Mesenchymal stem cell (in vitro differentiated cells and primary cell): ENCODE measurements at regions not wholly inside any gene's neighbourhood (a gene's known extent, or its start where the extent isn't known, plus 50 kb on each side); places are given as distances from the start of the nearest gene placed in this dataset.

Experiments
- DNase-seq: peaks from one replicate; pipeline ENCODE4 v3.0.0-alpha.2; 2013
- H2AFZ ChIP-seq: one replicate; pipeline ENCODE4 v1.6.1; 2013; ENCODE audit warnings: low read depth, mild to moderate bottlenecking, control low read depth, inconsistent platforms, low read length, moderate library complexity
- H2AK5ac ChIP-seq: 2 replicates; pipeline ENCODE4 v1.6.1; 2013; ENCODE audit warnings: low read length, moderate library complexity, mild to moderate bottlenecking, inconsistent platforms; ENCODE audit not compliant: severe bottlenecking
- H2BK120ac ChIP-seq: one replicate; pipeline ENCODE4 v1.6.1; 2013; ENCODE audit warnings: low read depth, mild to moderate bottlenecking, inconsistent platforms, low read length, moderate library complexity
- H2BK12ac ChIP-seq, 2 experiments: one replicate each; pipeline ENCODE4 v1.6.1; 2013; ENCODE audit warnings: inconsistent platforms in 2 of 2, low read length in 2 of 2, mild to moderate bottlenecking in 2 of 2, moderate library complexity in 2 of 2, control low read depth in 1 of 2
- H2BK15ac ChIP-seq: one replicate; pipeline ENCODE4 v1.6.1; 2013; ENCODE audit warnings: mild to moderate bottlenecking, low read depth, inconsistent platforms; ENCODE audit not compliant: poor library complexity, severe bottlenecking
- H2BK5ac ChIP-seq: 2 replicates; pipeline ENCODE4 v1.6.1; 2013; ENCODE audit warnings: low read depth, mild to moderate bottlenecking, low read length, control low read depth, inconsistent platforms; ENCODE audit not compliant: poor library complexity, severe bottlenecking
- H3K14ac ChIP-seq, 2 experiments: one replicate each; pipeline ENCODE4 v1.6.1; 2013; ENCODE audit warnings: inconsistent platforms in 2 of 2, low read length in 2 of 2, control low read depth in 1 of 2, mild to moderate bottlenecking in 1 of 2, moderate library complexity in 1 of 2
- H3K18ac ChIP-seq, 2 experiments: one replicate each; pipeline ENCODE4 v1.6.1; 2013; ENCODE audit warnings: inconsistent platforms in 2 of 2, low read length in 2 of 2, control low read depth in 1 of 2, low read depth in 1 of 2, mild to moderate bottlenecking in 1 of 2
- H3K23ac ChIP-seq, 2 experiments: one replicate each; pipeline ENCODE4 v1.6.1; 2013; ENCODE audit warnings: inconsistent platforms in 2 of 2, low read length in 2 of 2, mild to moderate bottlenecking in 2 of 2, moderate library complexity in 2 of 2, control low read depth in 1 of 2
- H3K27ac ChIP-seq: 2 replicates; pipeline ENCODE4 v1.5.1; 2013; ENCODE audit warnings: mild to moderate bottlenecking, moderate library complexity, low read length, control low read depth, inconsistent platforms; ENCODE audit not compliant: poor library complexity, severe bottlenecking
- H3K27me3 ChIP-seq, 2 experiments: 2 replicates each; pipeline versions ENCODE4 v1.6.1 to v1.7.0; 2013; ENCODE audit warnings: low read length in 2 of 2, mild to moderate bottlenecking in 2 of 2, moderate library complexity in 2 of 2, control low read depth in 1 of 2, inconsistent platforms in 1 of 2; ENCODE audit not compliant: control insufficient read depth in 1 of 2, insufficient read depth in 1 of 2
- H3K36me3 ChIP-seq, 2 experiments: 2 replicates each; pipeline versions ENCODE4 v1.6.1 to v1.7.0; 2013; ENCODE audit warnings: low read length in 2 of 2, control low read depth in 1 of 2, inconsistent platforms in 1 of 2, low read depth in 1 of 2, mild to moderate bottlenecking in 1 of 2; ENCODE audit not compliant: insufficient read depth in 2 of 2, control insufficient read depth in 1 of 2
- H3K4ac ChIP-seq, 2 experiments: one replicate each; pipeline ENCODE4 v1.6.1; 2013; ENCODE audit warnings: inconsistent platforms in 2 of 2, low read length in 2 of 2, mild to moderate bottlenecking in 2 of 2, moderate library complexity in 2 of 2, control low read depth in 1 of 2, low read depth in 1 of 2
- H3K4me1 ChIP-seq: 2 replicates; pipeline ENCODE4 v1.6.1; 2013; ENCODE audit warnings: low read depth, low read length, control low read depth; ENCODE audit not compliant: control insufficient read depth, insufficient read depth
- H3K4me2 ChIP-seq: 2 replicates; pipeline ENCODE4 v1.6.1; 2013; ENCODE audit warnings: low read length, mild to moderate bottlenecking, inconsistent platforms; ENCODE audit not compliant: poor library complexity, severe bottlenecking
- H3K4me3 ChIP-seq, 2 experiments: 2 replicates each; pipeline versions ENCODE4 v1.5.1 to v1.7.0; 2013; ENCODE audit warnings: low read length in 2 of 2, mild to moderate bottlenecking in 2 of 2, control low read depth in 1 of 2, low read depth in 1 of 2; ENCODE audit not compliant: insufficient read depth in 1 of 2
- H3K79me1 ChIP-seq: replicated peaks from 2 replicates; pipeline ENCODE4 v1.6.1; 2013; ENCODE audit warnings: mild to moderate bottlenecking, control low read depth, low read length, inconsistent platforms; ENCODE audit not compliant: poor library complexity, severe bottlenecking
- H3K9ac ChIP-seq: 2 replicates; pipeline ENCODE4 v1.7.0; 2013; ENCODE audit warnings: mild to moderate bottlenecking, low read length, moderate library complexity
- H3K9me3 ChIP-seq: 2 replicates; pipeline ENCODE4 v1.7.0; 2013; ENCODE audit warnings: mild to moderate bottlenecking, low read length; ENCODE audit not compliant: control insufficient read depth
- H4K8ac ChIP-seq: one replicate; pipeline ENCODE4 v1.6.1; 2013; ENCODE audit warnings: inconsistent platforms, mild to moderate bottlenecking, low read length, moderate library complexity
- H4K91ac ChIP-seq: one replicate; pipeline ENCODE4 v1.6.1; 2013; ENCODE audit warnings: mild to moderate bottlenecking, low read length, inconsistent platforms
- WGBS: methylation state at CpG from one replicate; pipeline ENCODE4 v1.1.7; 2013; ENCODE audit warnings: mixed read lengths; 5-methylcytosine and 5-hydroxymethylcytosine counted together

DNA sequence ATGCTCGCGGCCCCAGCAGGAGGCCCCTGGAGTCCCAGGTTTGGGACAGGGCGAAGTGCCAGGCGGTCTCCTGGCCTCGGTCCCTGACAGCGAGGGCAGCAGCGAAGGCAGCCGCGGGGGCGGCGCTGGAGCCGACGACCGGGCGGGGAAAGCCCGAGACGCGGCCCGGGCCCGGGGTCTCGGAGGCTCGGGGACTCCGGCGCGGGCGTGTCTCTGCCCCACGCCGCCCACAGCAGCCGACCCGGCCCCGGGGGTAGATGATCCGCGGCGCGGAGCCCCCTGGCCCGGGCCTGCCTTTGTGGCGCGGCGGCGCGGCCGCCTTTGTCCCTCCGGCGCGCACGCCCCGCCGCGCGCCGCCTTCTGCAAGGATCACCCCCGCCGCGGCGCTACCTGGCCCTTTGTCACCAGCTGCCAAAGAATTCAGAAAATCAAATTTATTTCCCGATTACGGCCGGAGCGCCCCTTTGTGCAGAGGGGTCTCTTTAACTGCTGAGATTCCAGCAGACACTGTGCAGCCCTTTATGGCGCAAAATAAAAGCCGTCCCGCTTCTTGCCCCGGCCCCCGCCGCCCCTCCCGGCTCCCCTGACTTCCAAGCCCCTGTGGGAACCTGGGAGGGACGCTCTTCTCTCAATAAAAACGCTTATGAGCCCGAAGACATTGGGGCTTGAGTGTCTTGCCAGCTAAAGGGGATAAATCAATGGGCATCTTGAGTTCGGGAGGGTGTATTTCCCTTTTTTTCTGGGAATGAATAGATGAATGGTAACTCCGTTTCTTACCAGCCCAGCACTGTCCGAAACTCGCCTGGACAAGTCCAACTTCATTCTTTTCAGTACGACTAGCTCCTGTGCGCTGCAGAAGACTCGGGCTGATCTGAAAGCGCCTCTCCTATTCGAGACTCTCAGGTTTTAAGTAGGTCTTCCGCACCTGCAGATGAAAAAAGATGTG lies 68.4 kb downstream of the HES1 start:
- Histone ChIP-seq H3K9me3 (no peaks in the 10 kb centered on the region), H3K4me2 (peak overlapping the region; percentile 54), H3K36me3 (no peaks in the 10 kb centered on the region), H2AK5ac (no peak overlapping the region), H3K27ac (no peak overlapping the region), H3K14ac (no peak overlapping the region), H2BK15ac (peak overlapping the region; percentile 83), H3K4me1 (no peaks in the 10 kb centered on the region), H3K27me3 (peaks cover 33 to 69% of the 10 kb centered on the region in 2 experiments), H2AFZ (peak overlapping the region; percentile 78), H4K91ac (no peak overlapping the region), H2BK5ac (no peak overlapping the region), H3K23ac (no peak overlapping the region), H3K4me3 (peak overlapping the region in 1 of 2 experiments; percentile 44), H2BK12ac (peak overlapping the region in 1 of 2 experiments; percentile 76), H3K9ac (no peak overlapping the region), H3K79me1 (no peaks in the 10 kb centered on the region), H4K8ac (peak overlapping the region; percentile 83), H3K4ac (no peak overlapping the region), H3K18ac (peak overlapping the region; percentile 23 to 38), H2BK120ac (peak overlapping the region; percentile 46)
- no peak for DNase-seq
- WGBS, result 16% methylated on average over 76 of the region's 79 CpGs

DNA sequence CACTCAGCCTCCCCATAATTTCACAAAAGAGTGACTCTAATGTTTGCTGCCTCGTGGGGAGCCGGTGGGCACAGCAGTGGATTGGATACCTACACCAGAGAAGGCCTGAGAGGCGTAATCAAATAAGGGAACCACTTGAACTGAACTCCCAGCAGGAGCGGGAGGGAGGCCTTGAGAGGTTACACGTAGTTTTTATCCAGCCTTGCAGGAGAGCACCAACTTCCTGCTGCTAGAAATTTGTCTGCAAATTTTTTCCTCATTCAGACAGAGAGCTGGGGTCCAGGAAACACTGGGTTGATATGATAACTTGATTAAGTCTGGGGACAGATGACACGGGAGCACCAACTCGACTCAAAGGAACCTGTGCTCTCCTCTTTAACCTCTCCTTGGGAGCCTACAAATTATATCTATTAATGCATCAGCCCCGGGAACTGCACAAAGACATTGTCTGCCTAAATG lies 69.8 kb downstream of the HES1 start:
- DNase-seq, result no peak
- peak overlapping the region in 1 of 2 experiments; percentile 64 for H3K18ac ChIP-seq
- no peaks in the 10 kb centered on the region for H3K4me1 ChIP-seq
- H3K27me3 ChIP-seq, result peaks cover 26 to 63% of the 10 kb centered on the region in 2 experiments
- H3K4me3 ChIP-seq, result no peak overlapping the region
- H4K91ac ChIP-seq, result no peak overlapping the region
- H4K8ac ChIP-seq, result peak overlapping the region; percentile 35
- H3K9ac ChIP-seq, result no peak overlapping the region
- no peak overlapping the region for H2BK15ac ChIP-seq
- H3K36me3 ChIP-seq, result no peaks in the 10 kb centered on the region
- no peak overlapping the region for H3K23ac ChIP-seq
- H3K9me3 ChIP-seq, result no peaks in the 10 kb centered on the region
- H3K79me1 ChIP-seq, result no peaks in the 10 kb centered on the region
- no peak overlapping the region for H2BK120ac ChIP-seq
- H3K27ac ChIP-seq, result no peak overlapping the region
- peak overlapping the region; percentile 65 for H2AFZ ChIP-seq
- WGBS, result 55% methylated on average over 7 of the region's 8 CpGs
- H2BK12ac ChIP-seq, result peak overlapping the region in 1 of 2 experiments; percentile 2
- H3K14ac ChIP-seq, result no peak overlapping the region
- no peak overlapping the region for H2BK5ac ChIP-seq
- H2AK5ac ChIP-seq, result no peak overlapping the region
- no peak overlapping the region for H3K4me2 ChIP-seq
- H3K4ac ChIP-seq, result peak overlapping the region in 1 of 2 experiments; percentile 4

GRCh38 chr3:194206320-194206719 lies 70.4 kb downstream of the HES1 start:
- DNase-seq, result no peak
- WGBS, result 85% methylated on average over 8 of the region's 10 CpGs
- H2BK12ac ChIP-seq, result peak overlapping the region in 1 of 2 experiments; percentile 24

GRCh38 chr3:194208709-194209108 lies 72.8 kb downstream of the HES1 start:
- Histone ChIP-seq H3K9ac (no peak overlapping the region), H2BK5ac (no peak overlapping the region), H3K27me3 (peaks cover 27 to 61% of the 10 kb centered on the region in 2 experiments), H3K4me3 (no peak overlapping the region), H3K18ac (no peak overlapping the region), H3K9me3 (no peaks in the 10 kb centered on the region), H2AK5ac (no peak overlapping the region), H3K23ac (no peak overlapping the region), H4K91ac (no peak overlapping the region), H2AFZ (no peak overlapping the region), H2BK15ac (no peak overlapping the region), H2BK12ac (no peak overlapping the region), H3K4ac (no peak overlapping the region), H3K14ac (no peak overlapping the region), H3K4me1 (no peaks in the 10 kb centered on the region), H3K4me2 (no peak overlapping the region), H3K36me3 (no peaks in the 10 kb centered on the region), H3K79me1 (no peaks in the 10 kb centered on the region), H2BK120ac (no peak overlapping the region), H3K27ac (no peak overlapping the region), H4K8ac (no peak overlapping the region)
- 65% methylated on average over 3 of the region's 3 CpGs for WGBS
- no peak for DNase-seq

More at GRCh38 chr3:194206320-194206719, 70.4 kb downstream of the HES1 start:
- Histone ChIP-seq H3K27ac (no peak overlapping the region), H3K18ac (no peak overlapping the region), H3K9me3 (no peaks in the 10 kb centered on the region), H4K91ac (no peak overlapping the region), H3K36me3 (no peaks in the 10 kb centered on the region), H3K79me1 (no peaks in the 10 kb centered on the region), H2AFZ (no peak overlapping the region), H2AK5ac (no peak overlapping the region), H2BK120ac (no peak overlapping the region), H3K14ac (no peak overlapping the region), H2BK15ac (no peak overlapping the region), H3K4ac (no peak overlapping the region), H3K23ac (no peak overlapping the region), H3K9ac (no peak overlapping the region), H3K27me3 (peaks cover 26 to 61% of the 10 kb centered on the region in 2 experiments), H3K4me1 (no peaks in the 10 kb centered on the region), H2BK5ac (no peak overlapping the region), H3K4me2 (no peak overlapping the region), H4K8ac (no peak overlapping the region), H3K4me3 (no peak overlapping the region)
